Right lobe of liver (tissue), 4 donors: ENCODE measurements at regions not wholly inside any gene's neighbourhood (a gene's known extent, or its start where the extent isn't known, plus 50 kb on each side); places are given as distances from the start of the nearest gene placed in this dataset.

Source experiments
- CTCF ChIP-seq, 4 donors: fragments of 200-600 bp in 3 of 4; fragments of 450-650 bp in 1 of 4; IDR thresholded peaks; one replicate each; pipeline versions ENCODE4 v1.5.1 to v1.8.0; 2016 to 2022; ENCODE audit warnings: antibody characterized with exemption in 4 of 4, mild to moderate bottlenecking in 2 of 4
- POLR2A ChIP-seq: fragments of 450-650 bp; IDR thresholded peaks from one replicate; pipeline ENCODE4 v1.6.1; 2017; ENCODE audit warnings: antibody characterized with exemption, mild to moderate bottlenecking
- donor health status: DM: no; HTN: no; CAD: no.
- donor health status: DM: no; HTN: no; CAD: no.
- donor health status: DM: no; HTN: yes; CAD: no.

- TF ChIP-seq CTCF (IDR thresholded peaks at IDR 0.05) (no peak), POLR2A (no peak)
These were observed 56.2 kb upstream of the PARP1 start for GRCh38 chr1:226463925-226464586.
